Renal cortical epithelial cell (primary cell): ENCODE measurements at regions not wholly inside any gene's neighbourhood (a gene's known extent, or its start where the extent isn't known, plus 50 kb on each side); places are given as distances from the start of the nearest gene placed in this dataset.

Source experiments
- DNase-seq: peaks from one replicate; pipeline ENCODE4 v3.0.0-alpha.2; 2011; ENCODE audit warnings: low read depth

DNA sequence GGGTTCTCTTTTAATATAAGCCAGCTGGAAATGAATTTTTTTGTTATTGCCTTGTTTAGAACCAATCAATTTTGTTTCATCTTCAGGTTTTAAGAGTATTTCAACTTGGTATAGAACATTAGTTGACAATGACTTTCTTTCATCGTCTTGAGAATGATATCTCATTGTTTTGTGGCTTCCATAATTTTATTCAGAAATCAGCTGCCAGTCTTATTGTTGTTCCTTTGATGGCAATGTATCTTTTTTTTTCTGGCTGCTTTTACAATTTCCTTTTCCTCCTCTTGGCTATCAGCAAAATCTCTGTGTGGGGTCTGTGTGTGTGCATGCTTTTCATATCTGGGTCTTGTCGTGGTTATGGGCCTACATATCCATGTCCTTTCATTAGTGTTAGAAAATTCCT is 1536.4 kb upstream of the TENM3 start:
- no peak for DNase-seq

DNA sequence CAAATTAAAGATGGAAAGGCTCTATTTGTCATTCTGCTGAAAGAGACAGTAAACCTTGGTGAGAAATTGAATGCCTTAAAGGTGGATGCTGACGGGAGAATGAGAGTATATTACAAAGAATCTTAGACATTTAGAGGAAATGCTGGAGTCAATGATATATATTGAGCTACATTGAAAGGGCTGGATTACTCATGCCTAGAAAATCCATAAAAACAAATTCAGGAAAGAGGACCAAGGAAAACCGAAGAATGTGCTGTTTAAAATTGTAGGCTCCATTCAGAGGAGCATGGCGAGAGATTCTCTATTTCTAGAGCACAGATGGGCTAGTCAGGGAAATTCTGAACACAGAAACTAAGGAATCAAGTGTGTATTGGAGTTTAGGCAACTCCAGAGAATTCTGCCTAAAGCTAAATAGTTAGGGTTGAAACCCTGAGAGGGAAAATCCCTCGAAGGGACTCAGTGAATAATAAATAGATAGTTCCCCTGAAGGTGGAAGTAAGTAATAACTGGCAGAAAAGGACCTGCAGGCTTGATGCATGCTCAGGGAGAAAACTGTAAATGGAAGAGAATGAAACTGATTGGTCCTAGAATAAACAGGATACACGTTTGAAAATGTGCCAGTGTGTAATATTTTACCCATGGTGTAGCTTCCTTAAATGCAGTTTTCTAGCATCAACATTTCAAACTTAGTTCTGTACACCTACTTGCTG is 1532.4 kb upstream of the TENM3 start:
- no peak for DNase-seq

DNA sequence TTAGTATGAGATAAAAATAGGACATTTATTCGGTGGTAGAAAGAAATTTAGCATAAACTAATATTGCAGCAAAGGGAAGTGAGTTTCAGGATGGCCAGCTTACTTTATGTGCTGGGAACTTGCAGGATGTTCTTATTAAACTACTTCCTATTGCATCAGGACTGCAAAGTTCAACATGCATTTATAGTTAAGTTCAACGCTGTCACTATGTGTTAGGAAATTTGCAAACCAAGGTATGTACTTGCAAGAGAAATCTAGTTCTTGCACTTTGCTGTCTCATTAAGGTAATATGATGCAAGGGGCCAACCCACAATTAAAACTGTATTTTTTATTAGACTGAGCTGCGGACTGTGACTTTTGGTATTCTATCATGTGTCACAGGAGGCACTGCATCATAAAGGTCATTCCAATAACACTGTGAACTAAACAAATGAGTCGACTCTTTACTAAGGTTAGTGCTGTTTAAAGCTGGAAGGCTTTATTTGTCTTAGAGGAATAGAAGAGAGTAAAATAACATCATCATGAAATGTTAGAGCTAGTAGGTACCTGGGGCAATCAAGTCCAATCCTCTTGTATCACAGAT is 1525.7 kb upstream of the TENM3 start:
- no peak for DNase-seq

DNA sequence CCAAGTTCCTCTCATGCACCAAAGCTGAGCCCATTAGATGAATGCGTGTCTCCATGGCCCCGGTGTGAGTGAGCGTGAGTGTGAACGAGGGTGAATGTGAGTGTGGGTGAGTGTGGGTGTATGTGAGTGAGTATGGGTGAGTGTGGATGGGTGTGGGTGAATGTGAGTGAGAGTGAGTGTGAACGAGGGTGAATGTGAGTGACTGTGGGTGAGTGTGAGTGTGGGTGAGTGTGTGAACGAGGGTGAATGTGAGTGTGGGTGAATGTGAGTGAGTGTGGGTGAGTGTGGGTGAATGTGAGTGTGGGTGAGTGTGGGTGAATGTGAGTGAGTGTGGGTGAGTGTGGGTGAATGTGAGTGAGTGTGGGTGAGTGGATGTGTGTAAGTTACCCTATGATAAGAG is 1521.8 kb upstream of the TENM3 start:
- no peak for DNase-seq

DNA sequence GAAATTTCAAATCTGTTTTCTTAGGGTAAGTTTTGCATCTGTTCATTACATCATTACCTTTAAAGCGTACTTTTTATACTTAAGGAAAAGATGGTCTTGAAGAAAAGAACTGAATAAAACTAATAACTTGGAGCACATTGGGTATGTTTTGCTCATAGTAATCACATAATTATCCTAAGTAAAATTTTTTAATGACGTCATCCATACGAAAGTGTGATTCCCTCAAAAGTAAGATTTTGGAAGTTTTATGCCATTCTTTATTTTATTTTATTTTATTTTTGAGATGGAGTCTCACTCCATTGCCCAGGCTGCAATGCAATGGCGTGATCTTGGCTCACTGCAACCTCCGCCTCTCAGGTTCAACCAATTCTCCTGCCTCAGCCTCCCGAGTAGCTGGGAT is 1516.6 kb upstream of the TENM3 start:
- DNase-seq, result no peak

DNA sequence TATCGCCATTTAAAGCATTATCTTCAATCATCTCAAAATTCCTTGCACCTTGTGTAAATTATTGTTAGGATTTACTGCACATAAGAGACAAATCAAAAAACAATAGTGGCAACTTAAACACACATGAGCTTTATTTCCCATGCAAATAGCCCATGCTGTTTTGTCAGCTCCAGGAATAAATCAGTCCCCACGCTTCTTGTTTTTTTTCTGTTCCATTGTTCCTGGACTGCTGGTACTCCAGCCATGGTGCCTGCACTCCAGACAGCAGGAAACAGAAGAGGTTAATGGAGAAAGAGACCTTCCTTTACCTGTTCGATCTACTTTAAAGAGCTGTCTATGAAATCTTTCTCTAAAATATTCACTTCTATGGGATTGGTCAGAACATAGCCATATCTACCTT is 1515.7 kb upstream of the TENM3 start:
- no peak for DNase-seq

DNA sequence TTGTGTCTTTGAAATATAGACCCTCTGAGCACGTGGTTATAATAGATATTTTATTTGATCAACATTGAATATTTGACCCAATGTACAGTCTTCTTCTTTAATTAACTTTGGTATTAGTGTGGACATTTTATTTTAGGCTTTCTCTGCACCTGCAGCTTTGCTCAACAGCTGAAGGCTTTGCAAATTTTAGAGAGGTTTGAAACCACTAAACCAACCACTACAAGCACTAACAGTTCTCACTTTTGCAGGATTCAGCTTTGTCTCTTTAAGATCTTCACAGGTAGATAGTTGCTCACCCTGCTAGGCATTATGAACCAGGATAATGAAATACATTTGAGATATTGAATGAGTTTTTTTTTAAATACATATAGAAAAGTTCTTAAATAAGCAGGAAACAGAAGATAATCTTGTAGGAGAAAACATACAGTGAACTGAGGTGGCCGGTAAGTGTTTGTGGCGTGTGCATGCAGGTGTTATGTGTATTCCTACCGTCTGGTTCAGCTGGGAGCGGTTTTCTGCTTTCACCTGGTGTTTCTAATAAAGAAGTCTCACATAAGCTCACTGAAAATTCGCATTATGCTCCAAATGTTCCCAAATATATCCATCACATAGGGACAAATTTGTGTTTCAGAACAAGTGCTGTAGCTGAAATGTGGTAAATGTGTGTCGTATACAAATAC is 1508.3 kb upstream of the TENM3 start:
- no peak for DNase-seq

DNA sequence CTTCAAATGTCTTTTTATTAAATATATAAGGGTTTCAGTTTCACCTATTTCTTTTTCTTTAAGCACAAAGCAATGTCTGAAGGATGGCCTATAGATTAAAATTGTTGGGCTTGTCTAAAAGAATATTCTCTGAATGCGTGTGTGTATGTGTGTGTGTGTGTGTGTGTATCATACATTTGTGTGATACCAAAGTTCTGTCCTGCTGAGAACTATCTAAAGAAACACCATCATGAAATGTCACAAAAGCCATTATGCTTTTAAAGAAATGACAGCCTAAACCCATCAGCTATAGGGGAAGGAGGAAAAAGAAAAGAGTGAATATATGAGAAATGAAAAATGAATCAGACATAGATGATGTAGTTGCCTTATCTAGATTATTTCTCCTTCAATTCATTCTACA is 1501.5 kb upstream of the TENM3 start:
- DNase-seq, result no peak

DNA sequence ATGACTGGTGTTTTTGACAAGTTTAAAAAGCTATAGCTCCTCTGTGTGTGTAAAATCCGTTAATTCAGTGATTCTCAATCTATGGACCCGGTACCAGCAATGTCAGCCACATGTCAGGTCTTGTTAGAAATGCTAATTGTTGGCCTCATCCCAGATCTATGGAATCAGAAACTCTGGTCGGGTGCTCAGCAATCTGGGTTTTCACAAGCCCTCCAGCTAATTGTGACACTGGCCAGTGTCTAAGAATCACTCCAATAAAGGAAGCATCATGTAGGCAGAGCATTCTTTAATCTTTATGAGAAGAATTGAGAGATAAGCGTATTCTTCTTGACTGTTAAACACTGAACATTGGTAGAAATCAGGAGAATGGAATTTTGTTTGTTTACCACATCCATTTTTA is 1498.2 kb upstream of the TENM3 start:
- DNase-seq, result no peak

DNA sequence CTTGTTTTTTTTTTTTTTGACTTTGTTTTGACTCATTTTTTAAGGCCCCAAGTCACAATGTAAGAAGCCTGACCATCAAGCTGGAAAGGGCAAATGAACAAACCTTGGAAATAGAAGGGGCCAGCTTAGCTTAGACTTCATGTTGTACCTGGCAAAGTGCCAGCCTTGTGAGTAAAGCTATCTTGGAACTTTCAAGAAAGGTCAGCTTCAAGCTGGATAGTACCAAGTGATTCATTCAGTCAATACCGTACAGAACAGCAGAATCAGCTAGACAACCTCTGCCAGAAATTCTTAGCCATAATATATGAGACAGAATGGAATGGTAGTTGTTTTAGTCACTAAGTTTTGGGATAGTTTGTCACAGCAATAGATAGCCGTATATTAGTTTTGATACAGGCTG is 1492.2 kb upstream of the TENM3 start:
- DNase-seq, result peak; percentile 8

DNA sequence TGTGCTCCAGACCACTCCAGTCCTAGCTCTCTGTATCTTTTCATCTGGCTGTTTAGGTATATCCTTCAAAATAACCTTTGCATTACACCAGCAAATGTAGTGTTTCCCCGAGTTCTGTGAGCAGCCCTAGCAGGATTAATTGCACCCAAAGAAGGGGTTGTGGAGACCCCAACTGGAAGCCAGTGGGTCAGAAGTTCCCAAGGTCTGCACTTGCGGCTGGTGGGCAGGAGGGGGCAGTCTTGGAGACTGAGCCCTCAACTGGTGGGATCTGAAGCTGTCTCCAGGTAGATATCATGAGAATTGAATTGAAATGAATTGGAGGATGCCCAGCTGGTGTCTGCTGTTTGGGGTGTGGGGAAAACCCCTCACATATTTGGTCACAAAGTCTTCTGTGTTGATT is 1485.3 kb upstream of the TENM3 start:
- no peak for DNase-seq

DNA sequence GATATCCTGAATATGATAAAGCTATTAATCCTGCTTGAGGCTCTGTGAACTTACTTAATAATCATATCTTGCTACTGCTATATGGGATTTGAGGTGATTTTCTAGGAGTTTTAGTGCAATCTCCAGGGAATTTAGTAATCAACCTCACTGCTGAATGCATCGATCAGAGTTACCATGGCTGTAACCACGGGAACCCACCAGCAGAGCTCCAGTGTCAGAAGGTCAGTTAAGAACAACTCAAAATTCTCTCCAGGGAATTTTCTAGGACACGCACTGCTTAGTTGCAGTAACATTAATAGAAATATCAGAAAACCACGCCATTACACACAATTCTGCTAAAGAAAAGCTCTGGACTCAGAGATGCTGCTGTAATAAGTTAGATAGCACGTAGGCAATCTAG is 1477.2 kb upstream of the TENM3 start:
- DNase-seq, result no peak

DNA sequence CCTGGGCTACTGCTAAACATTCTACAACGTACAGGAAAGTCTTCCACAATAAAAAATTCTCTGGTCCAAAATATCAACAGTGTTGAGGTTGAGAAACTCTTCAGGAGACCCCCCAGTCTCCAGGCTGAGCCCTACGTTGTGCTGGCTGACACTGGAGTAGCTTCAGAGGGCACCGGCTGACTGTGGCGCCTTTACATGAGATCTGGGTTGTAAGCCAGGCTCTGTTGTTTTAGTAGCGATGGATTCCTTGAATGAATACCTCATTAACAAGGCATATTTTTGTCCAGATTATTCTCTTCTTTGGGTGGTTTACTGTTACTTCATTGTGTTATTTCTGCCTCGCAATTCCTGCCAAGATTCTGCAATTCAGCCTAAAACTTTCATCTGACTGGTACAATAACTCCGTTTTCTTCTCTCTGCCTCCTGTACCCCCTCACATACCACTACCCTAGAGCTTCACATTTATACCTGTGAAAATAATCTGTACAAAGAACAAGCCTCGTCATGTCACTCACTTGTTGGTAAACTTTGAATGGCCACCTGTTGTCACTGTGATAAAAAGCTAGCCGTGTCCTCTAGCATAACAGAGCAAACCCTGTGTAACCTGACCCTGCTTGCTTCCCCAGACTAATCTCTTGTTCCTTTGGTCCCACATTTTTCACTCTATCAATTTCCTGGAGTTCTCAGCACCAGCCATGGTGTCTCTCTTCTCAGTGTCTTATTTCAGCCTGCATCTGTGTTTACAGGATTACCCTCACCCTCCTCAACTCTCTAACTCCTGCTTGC is 1476.1 kb upstream of the TENM3 start:
- no peak for DNase-seq

DNA sequence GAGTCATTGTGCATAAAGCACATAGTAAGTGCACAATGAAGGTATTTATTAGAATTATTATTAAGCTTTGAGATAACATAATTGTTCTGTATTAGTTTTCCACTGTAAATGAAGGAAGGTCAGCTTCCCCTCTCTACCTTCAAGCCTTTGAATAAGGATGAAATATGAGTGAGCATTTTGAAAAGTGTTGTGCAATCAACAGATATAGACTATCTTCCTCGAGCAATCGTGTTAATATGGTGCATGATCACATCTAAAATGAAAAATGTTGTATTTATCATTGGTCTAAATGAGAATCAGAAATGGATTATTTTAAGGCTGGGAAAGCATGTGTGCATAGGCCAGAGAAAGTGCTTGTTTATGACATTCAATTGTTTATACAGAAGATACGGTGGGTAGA is 1474.6 kb upstream of the TENM3 start:
- no peak for DNase-seq

DNA sequence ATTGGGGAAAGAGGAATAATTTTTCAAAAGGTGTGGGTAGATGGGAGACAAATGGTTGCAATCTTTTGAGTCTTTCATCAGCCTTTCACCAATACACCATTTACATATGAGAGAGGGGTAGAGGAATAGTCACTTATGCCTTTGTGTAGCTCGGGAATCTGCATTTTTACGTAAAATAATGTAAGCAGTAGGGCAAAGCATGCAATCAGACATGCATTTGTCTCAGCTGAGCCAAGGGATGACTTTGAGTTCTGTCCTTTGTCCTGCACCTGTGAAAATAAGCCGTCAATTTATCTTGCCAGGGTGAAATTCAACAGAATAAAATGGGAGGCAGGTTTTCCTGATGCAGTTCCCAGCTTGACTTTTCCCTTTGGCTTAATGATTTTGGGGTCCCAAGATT is 1473.4 kb upstream of the TENM3 start:
- no peak for DNase-seq

DNA sequence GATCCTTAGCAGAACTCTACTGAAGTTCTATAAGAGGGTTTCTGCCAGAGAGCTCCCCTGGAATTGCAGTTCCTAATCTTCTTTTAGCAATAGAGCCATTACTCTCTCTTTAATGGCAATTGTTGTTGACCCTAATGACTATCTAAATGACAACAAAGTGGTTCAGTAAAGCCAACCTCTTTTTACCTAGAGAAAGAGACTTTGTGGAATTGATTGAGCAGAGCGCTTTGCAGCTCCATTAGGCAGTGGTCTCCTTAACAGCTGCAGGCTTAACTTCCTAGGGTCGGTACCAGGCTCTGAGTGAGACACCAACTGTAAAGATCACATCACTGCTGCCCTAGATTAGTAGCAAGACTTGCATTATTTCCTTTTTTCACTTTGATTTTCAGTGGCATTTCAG is 1472.9 kb upstream of the TENM3 start:
- no peak for DNase-seq

DNA sequence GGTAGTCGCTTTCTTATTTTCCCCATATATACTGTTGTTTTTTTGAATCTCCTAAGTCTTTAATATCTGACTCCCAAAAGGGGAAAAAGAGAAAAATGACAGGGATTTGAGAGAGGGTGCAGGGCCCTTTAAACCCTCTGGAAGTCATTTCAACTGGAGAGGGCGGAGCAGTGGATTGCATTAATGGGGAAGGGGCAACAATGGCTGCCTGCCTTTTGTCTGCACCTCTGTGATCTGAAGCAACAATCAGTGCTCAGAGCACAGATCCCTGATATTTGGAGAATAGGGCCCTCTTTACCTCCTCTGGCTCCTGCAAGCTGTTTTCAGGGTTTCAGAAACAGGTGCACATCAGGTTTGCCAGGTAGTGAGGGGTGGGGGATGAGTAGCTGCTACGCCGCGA is 1458.3 kb upstream of the TENM3 start:
- DNase-seq, result no peak

DNA sequence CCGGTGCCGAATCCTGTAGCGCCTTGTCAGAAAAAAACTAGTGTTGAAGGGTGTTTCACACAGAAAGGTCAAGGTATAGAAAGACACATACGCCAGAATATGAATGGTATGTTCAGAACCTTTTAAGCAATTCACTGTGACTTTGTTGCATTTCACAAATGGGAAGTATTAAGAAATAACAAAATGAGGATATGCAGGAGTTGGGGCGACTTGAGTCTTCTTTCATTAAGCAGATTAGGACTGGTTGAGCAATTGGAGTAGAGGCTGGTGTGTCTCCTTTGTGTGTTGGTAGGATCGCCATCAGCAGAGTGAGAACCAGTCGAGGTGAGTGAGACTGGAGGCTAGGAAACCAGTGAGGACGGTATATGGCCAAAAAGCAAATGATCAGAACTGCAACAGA is 1454.5 kb upstream of the TENM3 start:
- DNase-seq, result no peak

DNA sequence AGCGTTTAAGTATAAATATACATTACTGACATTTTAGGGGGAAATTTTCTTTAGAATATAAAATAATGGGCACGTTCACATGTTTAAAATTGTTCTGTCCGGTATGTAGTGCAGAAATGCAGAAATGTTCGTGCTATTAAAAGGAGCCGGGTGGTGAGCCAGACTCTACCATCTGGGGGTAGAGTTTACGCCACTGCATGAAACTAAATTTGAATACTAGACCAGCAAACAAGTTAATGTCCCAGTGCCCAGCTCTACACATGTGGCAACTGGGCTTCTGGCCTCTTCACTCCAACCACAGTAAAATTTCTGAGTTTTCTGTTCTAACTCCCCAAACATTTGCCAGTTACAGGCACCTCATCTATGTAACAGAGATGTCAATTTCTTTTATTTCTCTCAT is 1453.3 kb upstream of the TENM3 start:
- no peak for DNase-seq

DNA sequence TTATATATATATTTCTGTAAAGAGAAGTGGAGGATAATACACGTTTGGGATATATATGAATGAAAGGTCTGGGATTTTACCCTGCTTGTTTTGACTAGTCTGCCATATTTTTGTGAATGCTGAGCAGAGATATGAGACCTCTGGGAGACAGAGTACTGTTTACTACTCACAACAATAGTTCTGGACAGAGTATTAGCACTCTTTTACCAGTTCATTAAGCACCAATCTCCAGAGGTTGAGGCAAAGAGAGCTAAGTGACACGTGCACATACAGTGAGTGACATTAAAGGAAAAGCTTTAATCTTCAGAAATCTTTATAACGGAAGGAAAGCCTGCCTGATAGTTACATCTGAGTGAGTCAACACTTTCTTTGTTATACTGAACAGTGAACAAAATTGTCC is 1452.7 kb upstream of the TENM3 start:
- DNase-seq, result no peak

DNA sequence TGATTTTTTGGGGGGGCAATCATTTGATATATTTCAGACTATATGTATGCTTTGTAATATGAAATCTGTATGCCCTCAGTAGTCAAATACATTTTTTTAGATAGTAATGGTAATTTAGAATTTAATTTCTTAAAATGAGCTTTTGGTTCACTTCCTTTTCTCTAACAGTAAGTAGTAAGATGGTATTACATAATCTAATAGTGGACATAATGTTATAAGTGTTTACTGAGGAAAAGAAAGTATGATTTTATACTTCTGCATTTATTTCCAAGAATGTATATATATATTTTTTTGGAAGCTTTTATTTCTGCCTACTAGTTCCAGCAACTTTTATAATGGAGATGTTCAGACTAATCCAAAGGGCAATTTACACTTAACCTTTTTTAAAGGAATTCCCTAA is 1450.7 kb upstream of the TENM3 start:
- DNase-seq, result no peak

DNA sequence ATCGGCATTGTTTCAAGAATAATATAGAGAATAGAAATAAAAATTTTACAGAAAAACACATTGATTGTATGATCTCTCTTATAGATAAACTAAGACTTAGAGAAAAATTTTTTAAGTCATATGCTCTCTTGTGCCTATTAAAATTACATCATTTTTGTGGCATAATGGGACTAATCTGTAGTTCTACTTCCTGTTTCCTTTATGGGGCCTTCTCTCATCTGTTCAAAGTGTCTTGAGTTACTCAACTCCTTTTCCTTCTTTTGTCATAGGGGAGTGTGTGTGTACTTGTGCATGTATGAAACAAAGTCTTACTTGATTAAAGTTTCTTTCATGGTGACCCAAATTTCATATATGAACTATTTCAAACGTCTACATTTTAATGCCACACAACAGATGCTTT is 1448.9 kb upstream of the TENM3 start:
- no peak for DNase-seq

DNA sequence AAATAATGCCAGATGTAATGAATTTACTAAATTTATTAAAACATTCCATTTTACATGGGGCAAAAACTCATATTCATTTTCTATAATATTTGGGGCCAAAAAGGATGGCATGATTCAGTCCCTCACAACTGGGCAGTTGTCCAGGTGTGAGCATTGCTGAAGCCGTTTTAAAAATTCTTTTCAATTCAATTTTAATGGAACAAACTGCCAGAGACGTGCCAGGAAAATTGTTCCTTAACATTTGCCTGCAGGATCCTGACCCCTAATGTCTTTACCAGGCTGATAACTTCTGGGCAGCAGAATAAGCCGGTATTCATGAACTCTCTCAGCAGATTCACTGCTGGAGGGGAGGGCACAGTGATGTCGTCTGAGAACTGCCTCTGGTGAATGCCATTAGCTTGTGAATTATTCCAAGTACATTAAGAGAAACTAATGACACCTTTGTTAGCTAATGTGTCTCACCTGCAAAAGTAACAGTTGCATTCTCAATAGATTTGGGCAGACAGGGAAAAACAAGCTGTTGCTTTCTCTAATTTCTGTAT is 1445.1 kb upstream of the TENM3 start:
- no peak for DNase-seq
